ENCODE measurements at regions not wholly inside any gene's neighbourhood (a gene's known extent, or its start where the extent isn't known, plus 50 kb on each side); places are given as distances from the start of the nearest gene placed in this dataset.

DNA sequence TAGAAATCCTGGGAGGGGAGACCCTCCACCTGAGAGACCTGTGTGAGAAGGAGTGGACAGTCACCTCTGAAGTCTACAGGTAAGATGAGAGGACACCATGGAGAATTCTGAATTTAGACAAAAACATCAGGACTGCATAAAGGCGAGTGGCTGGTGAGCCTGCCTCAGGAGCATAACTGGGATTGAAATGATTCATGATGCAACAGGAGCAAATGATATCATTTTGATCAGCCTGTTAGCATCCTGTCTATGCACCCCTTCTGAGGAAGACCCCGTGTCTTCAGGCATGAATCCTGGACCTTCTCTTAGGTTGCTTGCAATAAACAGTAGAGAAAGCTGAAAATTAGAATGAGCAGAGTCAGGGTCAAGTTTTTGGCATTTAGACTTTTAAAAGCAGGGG is 245.8 kb downstream of the ETAA1 start:
- H3K27me3 ChIP-seq (ENCODE audit: insufficient read depth, low read depth, low read length) = no peaks in the 10 kb centered on the region
- no peaks in the 10 kb centered on the region for H3K36me3 ChIP-seq (ENCODE audit: insufficient read depth, low read length)
- H3K9me2 ChIP-seq (ENCODE audit: insufficient read depth, low read length) = no peaks in the 10 kb centered on the region
- H3K9me3 ChIP-seq (ENCODE audit: low read length) = no peaks in the 10 kb centered on the region
- H3K27ac ChIP-seq (ENCODE audit: low read length) = no peak overlapping the region
- no peak overlapping the region for H2AFZ ChIP-seq (ENCODE audit: low read depth, low read length)
- TF ChIP-seq MXI1 (conservative IDR thresholded peaks at IDR 0.05; ENCODE audit: poor library complexity, severe bottlenecking) = no peak
- TF ChIP-seq, protein P1, sequence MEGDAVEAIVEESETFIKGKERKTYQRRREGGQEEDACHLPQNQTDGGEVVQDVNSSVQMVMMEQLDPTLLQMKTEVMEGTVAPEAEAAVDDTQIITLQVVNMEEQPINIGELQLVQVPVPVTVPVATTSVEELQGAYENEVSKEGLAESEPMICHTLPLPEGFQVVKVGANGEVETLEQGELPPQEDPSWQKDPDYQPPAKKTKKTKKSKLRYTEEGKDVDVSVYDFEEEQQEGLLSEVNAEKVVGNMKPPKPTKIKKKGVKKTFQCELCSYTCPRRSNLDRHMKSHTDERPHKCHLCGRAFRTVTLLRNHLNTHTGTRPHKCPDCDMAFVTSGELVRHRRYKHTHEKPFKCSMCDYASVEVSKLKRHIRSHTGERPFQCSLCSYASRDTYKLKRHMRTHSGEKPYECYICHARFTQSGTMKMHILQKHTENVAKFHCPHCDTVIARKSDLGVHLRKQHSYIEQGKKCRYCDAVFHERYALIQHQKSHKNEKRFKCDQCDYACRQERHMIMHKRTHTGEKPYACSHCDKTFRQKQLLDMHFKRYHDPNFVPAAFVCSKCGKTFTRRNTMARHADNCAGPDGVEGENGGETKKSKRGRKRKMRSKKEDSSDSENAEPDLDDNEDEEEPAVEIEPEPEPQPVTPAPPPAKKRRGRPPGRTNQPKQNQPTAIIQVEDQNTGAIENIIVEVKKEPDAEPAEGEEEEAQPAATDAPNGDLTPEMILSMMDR (IDR thresholded peaks at IDR 0.05; ENCODE audit: poor library complexity, severe bottlenecking) = no peak
- TF ChIP-seq RAD21 (conservative IDR thresholded peaks at IDR 0.05) = no peak
- TF ChIP-seq EP300 (conservative IDR thresholded peaks at IDR 0.05; ENCODE audit: poor library complexity, severe bottlenecking) = no peak
- TF ChIP-seq, protein P2, sequence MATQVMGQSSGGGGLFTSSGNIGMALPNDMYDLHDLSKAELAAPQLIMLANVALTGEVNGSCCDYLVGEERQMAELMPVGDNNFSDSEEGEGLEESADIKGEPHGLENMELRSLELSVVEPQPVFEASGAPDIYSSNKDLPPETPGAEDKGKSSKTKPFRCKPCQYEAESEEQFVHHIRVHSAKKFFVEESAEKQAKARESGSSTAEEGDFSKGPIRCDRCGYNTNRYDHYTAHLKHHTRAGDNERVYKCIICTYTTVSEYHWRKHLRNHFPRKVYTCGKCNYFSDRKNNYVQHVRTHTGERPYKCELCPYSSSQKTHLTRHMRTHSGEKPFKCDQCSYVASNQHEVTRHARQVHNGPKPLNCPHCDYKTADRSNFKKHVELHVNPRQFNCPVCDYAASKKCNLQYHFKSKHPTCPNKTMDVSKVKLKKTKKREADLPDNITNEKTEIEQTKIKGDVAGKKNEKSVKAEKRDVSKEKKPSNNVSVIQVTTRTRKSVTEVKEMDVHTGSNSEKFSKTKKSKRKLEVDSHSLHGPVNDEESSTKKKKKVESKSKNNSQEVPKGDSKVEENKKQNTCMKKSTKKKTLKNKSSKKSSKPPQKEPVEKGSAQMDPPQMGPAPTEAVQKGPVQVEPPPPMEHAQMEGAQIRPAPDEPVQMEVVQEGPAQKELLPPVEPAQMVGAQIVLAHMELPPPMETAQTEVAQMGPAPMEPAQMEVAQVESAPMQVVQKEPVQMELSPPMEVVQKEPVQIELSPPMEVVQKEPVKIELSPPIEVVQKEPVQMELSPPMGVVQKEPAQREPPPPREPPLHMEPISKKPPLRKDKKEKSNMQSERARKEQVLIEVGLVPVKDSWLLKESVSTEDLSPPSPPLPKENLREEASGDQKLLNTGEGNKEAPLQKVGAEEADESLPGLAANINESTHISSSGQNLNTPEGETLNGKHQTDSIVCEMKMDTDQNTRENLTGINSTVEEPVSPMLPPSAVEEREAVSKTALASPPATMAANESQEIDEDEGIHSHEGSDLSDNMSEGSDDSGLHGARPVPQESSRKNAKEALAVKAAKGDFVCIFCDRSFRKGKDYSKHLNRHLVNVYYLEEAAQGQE (IDR thresholded peaks at IDR 0.05; ENCODE audit: borderline replicate concordance) = no peak
- no peak for TF ChIP-seq SMC3 (conservative IDR thresholded peaks at IDR 0.05; ENCODE audit: poor library complexity)
- TF ChIP-seq TAF1 (IDR thresholded peaks at IDR 0.05; ENCODE audit: low read depth) = no peak
- no peaks in the 10 kb centered on the region for H3K79me2 ChIP-seq (replicated peaks; ENCODE audit: insufficient read depth, low read length)
- no peak overlapping the region for H3K4me2 ChIP-seq (ENCODE audit: low read length)
- no peaks in the 10 kb centered on the region for H4K20me1 ChIP-seq (ENCODE audit: insufficient read depth)
- no peak overlapping the region for H3K4me3 ChIP-seq (ENCODE audit: low read length)
- no peak overlapping the region for H3K9ac ChIP-seq (ENCODE audit: low read length)
- no peaks in the 10 kb centered on the region for H3F3A ChIP-seq (ENCODE audit: insufficient read depth, low read length, poor library complexity, severe bottlenecking)

DNA sequence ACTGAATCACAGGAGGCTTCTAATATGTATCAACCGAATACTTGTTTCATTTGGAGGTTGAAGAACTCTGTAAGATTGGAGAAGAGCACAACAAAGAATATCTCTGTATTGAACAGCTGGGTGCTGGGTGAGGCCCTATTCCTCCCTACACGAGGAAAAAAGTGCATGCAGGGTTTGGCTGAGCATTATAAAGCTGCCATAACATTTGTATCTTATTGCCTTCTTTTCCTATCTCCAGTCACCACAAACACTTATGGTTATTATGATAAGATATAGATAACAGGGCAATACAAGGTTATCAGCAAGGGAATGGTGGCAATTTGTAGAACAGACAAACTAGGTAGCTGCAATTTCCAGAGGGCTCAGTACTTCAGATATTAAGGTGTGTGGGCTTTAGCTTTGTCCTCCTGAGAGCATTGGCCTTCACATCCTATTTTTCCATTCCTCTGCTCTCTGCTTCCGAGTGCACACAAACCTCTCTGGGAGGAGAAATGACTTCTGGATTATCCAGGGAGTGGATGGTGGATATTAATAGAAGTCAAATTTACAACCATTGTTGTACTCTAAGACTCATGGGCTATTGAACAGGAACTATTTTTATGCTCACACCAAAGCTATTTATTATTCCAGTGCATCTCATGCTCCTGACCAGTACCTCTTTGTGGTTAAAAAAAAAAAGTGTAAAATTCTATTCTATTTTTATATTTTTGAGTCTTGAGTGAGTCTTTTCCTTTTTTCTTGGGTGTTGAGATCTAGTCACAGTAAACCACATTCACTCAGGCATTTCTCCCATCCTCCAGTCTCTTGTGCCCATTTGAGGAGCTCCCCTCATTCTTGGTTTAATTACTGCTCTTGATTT is 248.4 kb downstream of the ETAA1 start:
- Histone ChIP-seq H3K36me3 (ENCODE audit: insufficient read depth, low read length) (no peaks in the 10 kb centered on the region), H3K27me3 (ENCODE audit: insufficient read depth, low read depth, low read length) (no peaks in the 10 kb centered on the region), H3K9me3 (ENCODE audit: low read length) (no peaks in the 10 kb centered on the region), H3K9ac (ENCODE audit: low read length) (no peak overlapping the region), H4K20me1 (ENCODE audit: insufficient read depth) (no peaks in the 10 kb centered on the region), H3K27ac (ENCODE audit: low read length) (no peak overlapping the region), H3K4me3 (ENCODE audit: low read length) (no peak overlapping the region), H3K9me2 (ENCODE audit: insufficient read depth, low read length) (no peaks in the 10 kb centered on the region), H3K79me2 (replicated peaks; ENCODE audit: insufficient read depth, low read length) (no peaks in the 10 kb centered on the region), H3F3A (ENCODE audit: insufficient read depth, low read length, poor library complexity, severe bottlenecking) (no peaks in the 10 kb centered on the region), H3K4me2 (ENCODE audit: low read length) (no peak overlapping the region), H2AFZ (ENCODE audit: low read depth, low read length) (no peak overlapping the region)
- TF ChIP-seq SMC3 (conservative IDR thresholded peaks at IDR 0.05; ENCODE audit: poor library complexity) = no peak

Data from neural cell (in vitro differentiated cells).